HT-29 (cell line): ENCODE measurements at regions not wholly inside any gene's neighbourhood (a gene's known extent, or its start where the extent isn't known, plus 50 kb on each side); places are given as distances from the start of the nearest gene placed in this dataset.

ENCODE experiments used
- DNase-seq: peaks from one replicate; pipeline ENCODE4 v3.0.0-alpha.2; 2015; ENCODE audit warnings: low spot score

GRCh38 chr14:65250162-65250495 lies 147.8 kb upstream of the MAX start:
- no peak for DNase-seq

GRCh38 chr14:65251213-65251612 lies 148.9 kb upstream of the MAX start:
- no peak for DNase-seq

GRCh38 chr14:65252482-65253255 lies 150.4 kb upstream of the MAX start:
- no peak for DNase-seq

- peak; percentile 38 for DNase-seq
Observed at GRCh38 chr14:65255029-65255545, 152.8 kb upstream of the MAX start.

DNA sequence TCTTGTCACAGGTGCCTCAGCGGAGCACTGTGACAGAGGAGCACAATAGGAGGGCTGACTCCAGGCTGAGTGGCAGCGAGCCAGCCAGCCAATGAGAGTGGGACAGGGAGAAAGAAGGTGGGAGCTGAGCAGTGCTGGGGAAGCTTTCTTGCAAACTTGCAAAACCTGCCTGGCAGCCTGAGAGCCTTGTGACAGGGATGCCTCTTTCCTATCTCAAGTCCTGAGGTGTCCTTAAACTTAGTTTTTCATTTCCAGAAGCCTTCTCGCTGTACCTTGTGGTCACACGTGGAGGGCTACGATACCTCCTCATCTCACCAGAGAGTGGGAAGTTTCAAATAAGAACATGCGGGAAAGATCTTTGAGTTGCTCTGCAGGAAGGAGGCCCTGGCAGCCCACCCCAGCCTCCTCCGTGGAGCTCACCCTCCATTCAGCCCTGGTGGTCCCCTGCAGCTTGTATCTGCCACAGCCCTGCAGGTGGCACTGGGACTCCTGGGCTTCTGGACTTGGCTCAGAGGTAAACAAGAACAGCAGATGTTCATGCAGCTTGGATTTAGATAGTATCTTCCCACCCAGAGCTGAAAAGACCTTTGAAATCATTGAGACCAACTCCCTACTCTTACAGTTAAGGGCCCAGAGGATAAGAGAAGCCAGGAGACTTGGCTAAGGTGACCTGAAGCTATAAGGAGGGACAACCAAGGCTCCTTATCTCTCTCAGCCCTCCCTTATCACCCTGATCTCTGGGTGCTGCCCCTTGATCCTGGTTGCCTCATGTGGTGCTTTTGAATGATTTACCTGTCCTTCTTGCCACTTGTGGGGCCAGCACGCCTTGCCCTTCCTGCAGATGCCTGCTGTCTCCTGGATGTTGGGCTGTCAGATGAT lies 153.5 kb upstream of the MAX start:
- peak; percentile 78 for DNase-seq

DNA sequence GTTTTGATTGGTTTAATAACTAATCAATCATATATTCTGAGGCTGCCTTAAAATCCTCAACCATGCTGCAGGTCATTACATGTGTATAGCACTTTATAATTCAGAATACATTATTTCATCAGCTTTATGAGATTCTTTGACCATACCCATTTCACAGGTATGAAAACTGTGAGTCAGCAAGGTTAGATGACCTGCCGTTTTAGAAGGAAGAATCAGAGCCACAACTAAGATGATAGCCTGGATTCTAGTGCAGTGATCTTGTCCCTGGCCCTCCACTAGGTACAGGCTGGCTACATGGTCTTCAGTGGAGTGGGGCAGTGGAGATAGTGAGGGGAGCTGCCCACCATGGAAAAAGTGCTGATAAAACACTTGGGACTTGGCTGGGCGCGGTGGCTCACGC lies 154.4 kb upstream of the MAX start:
- DNase-seq = no peak

GRCh38 chr14:65257425-65257824 lies 155.1 kb upstream of the FUT8 start:
- no peak for DNase-seq

DNA sequence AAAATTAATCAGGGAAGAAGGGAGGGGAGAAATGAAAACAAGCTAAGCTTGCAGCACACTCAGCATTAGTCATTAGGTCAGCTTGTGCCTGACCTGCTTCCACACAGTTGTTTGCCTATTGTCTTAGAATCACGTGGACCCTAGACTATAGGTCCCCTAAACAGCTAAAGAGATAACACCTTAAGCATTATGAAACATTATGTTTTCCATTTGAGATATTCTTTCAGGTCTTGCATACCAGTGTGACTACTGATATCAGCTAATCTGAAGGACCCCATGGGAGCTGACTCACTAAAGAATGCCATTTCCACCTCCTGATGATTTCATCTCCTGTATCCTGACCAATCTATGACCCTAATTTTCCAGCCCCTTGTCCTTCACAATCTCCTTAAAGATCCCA lies 154.1 kb upstream of the FUT8 start:
- no peak for DNase-seq

DNA sequence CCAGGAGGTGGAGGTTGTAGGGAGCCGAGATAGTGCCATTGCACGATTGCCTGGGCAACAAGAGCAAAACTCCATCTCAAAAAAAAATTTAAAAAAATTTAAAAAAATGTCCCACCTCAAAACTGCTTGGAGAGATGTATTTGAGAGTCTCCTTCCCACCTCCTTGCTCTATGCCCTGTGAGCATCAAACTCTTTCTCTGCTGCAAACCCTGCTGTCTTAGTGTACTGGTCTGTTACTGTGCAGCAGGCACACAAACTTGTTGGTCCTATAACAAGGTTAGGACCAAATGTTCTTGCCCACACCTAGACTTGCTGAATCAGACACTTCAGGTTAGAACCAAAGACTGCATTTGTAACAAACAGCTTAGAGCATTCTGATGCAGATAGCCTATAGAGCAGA lies 153.5 kb upstream of the FUT8 start:
- DNase-seq = no peak

- no peak for DNase-seq
Observed at GRCh38 chr14:65260786-65261185, 151.7 kb upstream of the FUT8 start.

- DNase-seq = no peak
Observed at GRCh38 chr14:65261425-65261920, 151.1 kb upstream of the FUT8 start.

GRCh38 chr14:65261946-65262345 lies 150.6 kb upstream of the FUT8 start:
- DNase-seq = no peak

- no peak for DNase-seq
Observed at GRCh38 chr14:65263177-65263788, 149.2 kb upstream of the FUT8 start.

GRCh38 chr14:65267856-65268255 lies 144.7 kb upstream of the FUT8 start:
- DNase-seq = no peak

- DNase-seq = no peak
Observed at GRCh38 chr14:65268594-65268993, 143.9 kb upstream of the FUT8 start.

DNA sequence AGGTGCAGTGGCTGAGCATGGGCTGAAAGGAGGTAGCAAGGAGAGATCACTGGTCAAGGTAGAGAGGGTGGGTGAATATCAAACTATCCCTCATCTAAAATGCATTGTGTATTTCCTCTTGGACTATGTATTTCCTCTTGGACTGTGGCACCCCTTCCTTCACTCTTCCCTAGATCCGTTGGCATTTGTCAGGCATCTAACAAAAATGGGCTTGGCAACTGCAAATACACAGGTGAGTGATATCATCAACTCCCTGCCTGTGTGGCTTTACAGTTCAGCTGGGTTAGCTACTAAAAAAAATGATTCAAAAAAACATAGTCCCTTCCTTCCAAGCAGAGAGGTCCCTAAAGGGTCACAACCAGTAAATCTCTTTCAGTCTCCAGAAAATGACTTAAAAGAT lies 142.8 kb upstream of the FUT8 start:
- no peak for DNase-seq

GRCh38 chr14:65277027-65277426 lies 135.5 kb upstream of the FUT8 start:
- no peak for DNase-seq

GRCh38 chr14:65277580-65278270 lies 134.8 kb upstream of the FUT8 start:
- DNase-seq = no peak

DNA sequence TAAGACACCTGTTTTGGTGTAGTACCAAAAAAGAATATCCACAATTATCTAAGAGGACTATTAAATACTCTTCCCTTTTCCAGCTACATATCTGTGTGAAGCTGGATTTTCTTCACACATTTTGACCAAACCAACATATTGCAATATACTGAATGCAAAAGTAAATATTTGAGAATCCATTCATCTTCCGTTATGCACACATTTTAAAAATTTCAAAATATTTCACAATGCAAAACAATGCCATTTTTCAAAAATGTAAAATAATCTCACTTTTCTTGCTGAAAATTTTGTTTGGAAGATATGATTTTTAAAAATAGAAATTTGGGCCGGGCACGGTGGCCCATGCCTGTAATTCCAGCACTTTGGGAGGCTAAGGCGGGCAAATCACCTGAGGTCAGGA lies 133.9 kb upstream of the FUT8 start:
- no peak for DNase-seq

DNA sequence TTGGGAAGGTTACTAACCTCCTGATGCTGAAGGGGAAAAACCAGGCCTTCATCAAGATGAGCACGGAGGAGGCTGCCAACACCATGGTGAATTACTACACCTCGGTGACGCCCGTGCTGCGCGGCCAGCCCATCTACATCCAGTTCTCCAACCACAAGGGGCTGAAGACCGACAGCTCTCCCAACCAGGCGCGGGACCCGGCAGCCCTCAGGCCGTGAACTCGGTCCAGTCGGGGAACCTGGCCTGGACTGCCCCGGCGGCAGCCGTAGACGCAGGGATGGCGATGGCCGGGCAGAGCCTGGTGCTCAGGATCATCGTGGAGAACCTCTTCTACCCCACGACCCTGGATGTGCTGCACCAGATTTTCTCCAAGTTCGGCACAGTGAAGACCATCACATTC lies 133.0 kb upstream of the FUT8 start:
- no peak for DNase-seq

- DNase-seq = no peak
Observed at GRCh38 chr14:65279958-65280357, 132.6 kb upstream of the FUT8 start.

- no peak for DNase-seq
Observed at GRCh38 chr14:65280653-65281052, 131.9 kb upstream of the FUT8 start.
